Ovary (tissue), 3 donors: ENCODE measurements at regions not wholly inside any gene's neighbourhood (a gene's known extent, or its start where the extent isn't known, plus 50 kb on each side); places are given as distances from the start of the nearest gene placed in this dataset.

Experiments used
- CTCF ChIP-seq, 3 donors: fragments of 450-650 bp in 2 of 3; fragments of 200-600 bp in 1 of 3; IDR thresholded peaks; one replicate each; pipeline versions ENCODE4 v1.5.1 to v1.8.0; 2016 to 2022; ENCODE audit warnings: antibody characterized with exemption in 3 of 3, mild to moderate bottlenecking in 1 of 3
- POLR2A ChIP-seq: fragments of 450-650 bp; IDR thresholded peaks from one replicate; pipeline ENCODE4 v1.6.1; 2017; ENCODE audit warnings: antibody characterized with exemption, mild to moderate bottlenecking, moderate library complexity
- donor health status: DM: no; HTN: no; CAD: no.

GRCh38 chrX:9087271-9088040 lies 53.5 kb upstream of the FAM9B start:
- TF ChIP-seq CTCF (IDR thresholded peaks at IDR 0.05) (no peak), POLR2A (no peak)
